ENCODE measurements at regions not wholly inside any gene's neighbourhood (a gene's known extent, or its start where the extent isn't known, plus 50 kb on each side); places are given as distances from the start of the nearest gene placed in this dataset.
"Not testable (repeated sequence)": the region's sequence is repeated elsewhere in the genome, so short reads cannot be mapped to it uniquely, and the experiment has no call there.

DNA sequence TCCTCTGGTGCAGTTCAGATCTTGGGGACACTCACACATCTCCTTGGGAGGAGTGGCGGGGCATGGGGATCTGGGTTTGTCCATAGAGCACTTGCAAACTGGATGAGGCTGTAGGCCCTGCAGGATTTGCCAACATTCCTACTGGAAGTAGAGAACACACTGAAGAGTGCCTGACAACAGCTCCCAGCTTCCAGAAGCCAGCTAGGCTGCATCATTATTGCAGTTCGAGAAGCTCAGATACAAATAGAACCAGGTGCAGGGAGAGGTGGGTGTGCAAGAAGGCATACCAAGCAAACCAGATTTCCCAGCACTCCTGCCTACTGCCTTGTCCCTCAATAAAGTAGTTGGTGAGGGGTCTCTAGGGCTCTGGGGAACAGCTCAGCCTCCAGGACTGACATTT, 52.5 kb downstream of the RHOB start:
- Mint-ChIP-seq H3K9me3 (no peaks in the 10 kb centered on the region), H3K27me3 (peaks cover 19 to 39% of the 10 kb centered on the region in 2 donors), H3K36me3 (ENCODE audit: insufficient read depth) (no peaks in the 10 kb centered on the region), H3K4me1 (ENCODE audit: low read depth in 2 of 2) (no peaks in the 10 kb centered on the region), H3K4me3 (no peak overlapping the region), H3K27ac (no peak overlapping the region)
- DNase-seq: no peak
- ATAC-seq (replicated peaks): no peak

GRCh38 chr2:20501974-20502373, 55.1 kb downstream of the RHOB start:
- Mint-ChIP-seq H3K9me3 (no peaks in the 10 kb centered on the region), H3K27ac (no peak overlapping the region), H3K27me3 (peaks cover 15 to 30% of the 10 kb centered on the region in 2 donors), H3K4me3 (no peak overlapping the region), H3K36me3 (ENCODE audit: insufficient read depth) (no peaks in the 10 kb centered on the region), H3K4me1 (ENCODE audit: low read depth in 2 of 2) (no peaks in the 10 kb centered on the region)
- ATAC-seq (replicated peaks) (no peak), DNase-seq (no peak)

DNA sequence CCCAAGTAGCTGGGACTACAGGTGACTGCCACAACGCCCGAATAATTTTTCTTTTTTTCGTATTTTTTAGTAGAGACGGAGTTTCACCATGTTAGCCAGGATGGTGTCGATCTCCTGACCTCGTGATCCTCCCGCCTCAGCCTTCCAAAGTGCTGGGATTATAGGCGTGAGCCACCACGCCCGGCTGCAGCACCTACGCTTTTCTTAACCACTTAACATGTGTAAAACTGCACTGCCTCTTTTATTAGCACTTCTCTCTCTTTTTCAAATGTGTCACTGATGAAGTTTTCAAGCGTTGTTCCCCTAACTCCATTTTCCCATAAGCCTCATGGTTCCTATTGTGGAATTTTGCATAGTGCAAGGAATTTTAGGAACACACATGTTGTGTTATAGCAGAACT, 55.6 kb downstream of the RHOB start:
- DNase-seq; H3K9me3 Mint-ChIP-seq; ATAC-seq (replicated peaks); H3K27ac Mint-ChIP-seq; H3K36me3 Mint-ChIP-seq (ENCODE audit: insufficient read depth); H3K4me3 Mint-ChIP-seq; H3K4me1 Mint-ChIP-seq (ENCODE audit: low read depth in 2 of 2): not testable (repeated sequence)
- H3K27me3 Mint-ChIP-seq: peaks cover 9 to 25% of the 10 kb centered on the region in 2 donors

- DNase-seq: no peak
- Mint-ChIP-seq H3K4me1 (ENCODE audit: low read depth in 2 of 2) (no peaks in the 10 kb centered on the region), H3K27ac (no peak overlapping the region), H3K27me3 (peaks cover 9 to 24% of the 10 kb centered on the region in 2 donors), H3K36me3 (ENCODE audit: insufficient read depth) (no peaks in the 10 kb centered on the region), H3K9me3 (no peaks in the 10 kb centered on the region), H3K4me3 (no peak overlapping the region)
- no peak for ATAC-seq (replicated peaks)
These were observed 57.3 kb downstream of the RHOB start for GRCh38 chr2:20504174-20504573.

DNA sequence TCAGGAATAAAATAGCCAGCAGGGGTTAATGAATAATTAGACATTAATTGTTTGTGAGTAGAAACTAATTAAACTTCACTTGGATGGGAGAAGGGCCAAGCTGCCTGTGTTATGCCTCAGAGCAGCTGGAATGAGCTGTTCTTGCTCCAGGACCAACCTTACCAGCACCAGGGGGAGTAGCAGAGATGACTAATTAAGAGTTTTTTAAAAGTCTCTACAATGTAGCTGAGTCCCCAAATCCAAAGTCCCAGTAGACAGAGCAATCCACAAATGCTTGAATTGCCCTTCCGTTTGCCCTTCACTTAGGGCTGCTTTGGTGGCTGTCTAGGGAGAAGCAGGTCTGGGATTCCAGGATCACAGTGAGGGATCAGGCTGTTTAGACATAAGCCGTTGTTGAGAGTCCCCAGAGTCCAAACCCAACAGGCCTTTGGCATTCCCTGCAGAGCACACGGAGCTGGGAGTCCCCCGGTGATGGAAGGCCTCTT, 59.4 kb downstream of the RHOB start:
- Mint-ChIP-seq H3K27me3 (peaks cover 0 to 20% of the 10 kb centered on the region in 2 donors), H3K36me3 (ENCODE audit: insufficient read depth) (no peaks in the 10 kb centered on the region), H3K4me3 (no peak overlapping the region), H3K27ac (no peak overlapping the region), H3K4me1 (ENCODE audit: low read depth in 2 of 2) (no peaks in the 10 kb centered on the region), H3K9me3 (no peaks in the 10 kb centered on the region)
- DNase-seq (no peak), ATAC-seq (replicated peaks) (no peak)

GRCh38 chr2:20507166-20507692, 60.4 kb downstream of the RHOB start:
- no peak for ATAC-seq (replicated peaks)
- no peak for DNase-seq
- no peaks in the 10 kb centered on the region for H3K9me3 Mint-ChIP-seq
- H3K36me3 Mint-ChIP-seq (ENCODE audit: insufficient read depth): no peaks in the 10 kb centered on the region
- no peak overlapping the region for H3K27ac Mint-ChIP-seq
- no peaks in the 10 kb centered on the region for H3K4me1 Mint-ChIP-seq (ENCODE audit: low read depth in 2 of 2)
- H3K4me3 Mint-ChIP-seq: no peak overlapping the region
- peaks cover 0 to 28% of the 10 kb centered on the region in 2 donors for H3K27me3 Mint-ChIP-seq

GRCh38 chr2:20507711-20508110, 60.8 kb downstream of the RHOB start:
- ATAC-seq (replicated peaks) (no peak), DNase-seq (no peak)
- Mint-ChIP-seq H3K27me3 (peaks cover 0 to 33% of the 10 kb centered on the region in 2 donors), H3K9me3 (no peaks in the 10 kb centered on the region), H3K4me1 (ENCODE audit: low read depth in 2 of 2) (no peaks in the 10 kb centered on the region), H3K4me3 (no peak overlapping the region), H3K27ac (no peak overlapping the region), H3K36me3 (ENCODE audit: insufficient read depth) (no peaks in the 10 kb centered on the region)

DNA sequence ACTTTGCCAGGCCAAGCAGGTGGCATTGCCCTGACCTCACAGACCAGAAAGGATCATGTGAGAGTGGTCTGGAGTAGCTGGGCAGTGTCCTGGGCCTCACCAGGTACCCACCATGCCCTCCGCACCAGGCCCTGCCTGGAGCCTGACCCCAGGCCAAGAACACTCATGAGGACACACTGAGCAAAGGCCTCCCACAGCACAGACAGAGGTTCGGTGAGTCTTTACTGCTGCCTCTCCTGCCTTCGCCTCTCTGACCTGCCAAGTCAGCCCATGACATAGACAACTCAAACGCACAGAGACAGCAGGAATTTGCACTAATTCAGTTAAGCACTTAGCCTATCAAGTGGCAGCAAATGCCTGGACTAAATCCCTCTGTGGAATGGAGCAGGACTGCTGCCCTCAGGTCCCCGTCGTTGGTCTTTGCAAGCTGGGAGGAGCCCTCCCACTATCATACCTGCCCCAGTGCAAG, 62.5 kb downstream of the RHOB start:
- no peaks in the 10 kb centered on the region for H3K36me3 Mint-ChIP-seq (ENCODE audit: insufficient read depth)
- H3K27ac Mint-ChIP-seq: no peak overlapping the region
- no peaks in the 10 kb centered on the region for H3K9me3 Mint-ChIP-seq
- no peak overlapping the region for H3K4me3 Mint-ChIP-seq
- no peaks in the 10 kb centered on the region for H3K4me1 Mint-ChIP-seq (ENCODE audit: low read depth in 2 of 2)
- DNase-seq (no peak), ATAC-seq (replicated peaks) (no peak)
- peaks cover 12 to 50% of the 10 kb centered on the region in 2 donors for H3K27me3 Mint-ChIP-seq

GRCh38 chr2:20509770-20510490, 63.1 kb downstream of the RHOB start:
- H3K27me3 Mint-ChIP-seq: peaks cover 14 to 56% of the 10 kb centered on the region in 2 donors
- H3K4me3 Mint-ChIP-seq: no peak overlapping the region
- H3K36me3 Mint-ChIP-seq (ENCODE audit: insufficient read depth): no peaks in the 10 kb centered on the region
- ATAC-seq (replicated peaks) (no peak), DNase-seq (no peak)
- peaks cover 0 to 2% of the 10 kb centered on the region in 2 donors for H3K9me3 Mint-ChIP-seq
- H3K27ac Mint-ChIP-seq: no peak overlapping the region
- no peaks in the 10 kb centered on the region for H3K4me1 Mint-ChIP-seq (ENCODE audit: low read depth in 2 of 2)

DNA sequence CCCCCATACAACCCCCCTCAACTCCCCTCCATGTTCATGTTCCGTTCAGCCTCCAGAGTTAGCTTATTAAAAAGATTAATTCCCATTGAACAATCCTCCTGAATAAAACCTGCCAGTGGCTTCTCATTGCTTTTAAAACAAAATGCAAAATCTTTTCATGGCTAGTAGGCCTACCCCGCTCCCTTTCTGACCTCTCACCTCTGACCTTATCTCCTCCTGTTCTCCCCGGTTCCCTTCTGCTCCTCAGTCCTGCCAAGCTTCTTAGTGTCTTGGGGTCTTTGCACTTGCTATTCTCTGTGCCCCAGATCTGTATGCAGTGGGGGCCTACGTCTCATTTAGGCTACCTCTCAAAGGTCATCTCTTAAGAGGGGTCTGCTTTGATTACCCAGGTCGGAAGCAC, 64.3 kb downstream of the RHOB start:
- H3K4me3 Mint-ChIP-seq: no peak overlapping the region
- peak overlapping the region in 1 of 2 donors; percentile 36 for H3K27ac Mint-ChIP-seq
- peaks cover 14 to 61% of the 10 kb centered on the region in 2 donors for H3K27me3 Mint-ChIP-seq
- H3K36me3 Mint-ChIP-seq (ENCODE audit: insufficient read depth): no peaks in the 10 kb centered on the region
- no peaks in the 10 kb centered on the region for H3K4me1 Mint-ChIP-seq (ENCODE audit: low read depth in 2 of 2)
- DNase-seq: no peak
- peaks cover 0 to 6% of the 10 kb centered on the region in 2 donors for H3K9me3 Mint-ChIP-seq
- no peak for ATAC-seq (replicated peaks)

DNA sequence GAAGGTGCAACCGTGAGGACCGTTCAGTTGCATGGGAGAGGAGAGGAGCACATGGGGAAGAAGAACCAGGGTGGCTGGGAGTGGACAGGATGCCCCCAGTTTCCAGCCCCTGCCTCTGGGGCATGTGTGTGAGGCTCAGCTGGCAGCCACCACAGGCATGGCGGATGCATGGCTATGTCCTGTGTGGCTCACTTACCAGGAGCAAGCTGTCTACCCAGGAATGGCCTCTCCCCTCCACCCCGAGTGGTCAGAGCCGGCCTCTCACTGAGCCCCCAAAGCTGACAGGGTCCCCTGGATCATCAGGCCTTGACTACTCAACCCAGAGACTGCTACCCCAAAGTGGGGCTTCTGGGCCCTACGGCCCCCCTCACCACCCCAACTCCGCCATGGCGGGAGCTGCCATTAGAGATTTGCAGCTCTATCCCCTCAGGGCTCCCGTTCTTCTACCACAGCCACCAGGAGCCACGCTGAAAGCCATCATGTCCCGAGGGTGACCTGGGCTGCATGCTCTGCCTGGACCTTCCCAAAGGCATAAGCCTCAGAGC, 65.3 kb downstream of the RHOB start:
- Mint-ChIP-seq H3K4me1 (ENCODE audit: low read depth in 2 of 2) (no peaks in the 10 kb centered on the region), H3K9me3 (peaks cover 0 to 6% of the 10 kb centered on the region in 2 donors), H3K27me3 (peaks cover 14 to 61% of the 10 kb centered on the region in 2 donors), H3K36me3 (ENCODE audit: insufficient read depth) (no peaks in the 10 kb centered on the region), H3K27ac (peak overlapping the region in 1 of 2 donors; percentile 36), H3K4me3 (no peak overlapping the region)
- DNase-seq (no peak), ATAC-seq (replicated peaks) (no peak)

- H3K9me3 Mint-ChIP-seq: peaks cover 0 to 6% of the 10 kb centered on the region in 2 donors
- H3K27me3 Mint-ChIP-seq: peaks cover 14 to 61% of the 10 kb centered on the region in 2 donors
- no peaks in the 10 kb centered on the region for H3K36me3 Mint-ChIP-seq (ENCODE audit: insufficient read depth)
- H3K4me1 Mint-ChIP-seq (ENCODE audit: low read depth in 2 of 2): no peaks in the 10 kb centered on the region
- DNase-seq (no peak), ATAC-seq (replicated peaks) (no peak)
- H3K4me3 Mint-ChIP-seq: no peak overlapping the region
- no peak overlapping the region for H3K27ac Mint-ChIP-seq
These were observed 67.1 kb downstream of the RHOB start for GRCh38 chr2:20513946-20514345.

GRCh38 chr2:20514596-20515269, 67.9 kb downstream of the RHOB start:
- H3K27ac Mint-ChIP-seq: no peak overlapping the region
- ATAC-seq (replicated peaks): no peak
- H3K9me3 Mint-ChIP-seq: peaks cover 0 to 6% of the 10 kb centered on the region in 2 donors
- no peaks in the 10 kb centered on the region for H3K36me3 Mint-ChIP-seq (ENCODE audit: insufficient read depth)
- peaks cover 14 to 54% of the 10 kb centered on the region in 2 donors for H3K27me3 Mint-ChIP-seq
- no peak overlapping the region for H3K4me3 Mint-ChIP-seq
- H3K4me1 Mint-ChIP-seq (ENCODE audit: low read depth in 2 of 2): no peaks in the 10 kb centered on the region
- DNase-seq: no peak
